BJ (cell line): ENCODE measurements at regions not wholly inside any gene's neighbourhood (a gene's known extent, or its start where the extent isn't known, plus 50 kb on each side); places are given as distances from the start of the nearest gene placed in this dataset.
A peak's percentile ranks its signal among the peaks of the same experiment; 100 is the strongest.

ENCODE experiments used
- CTCF ChIA-PET: fragments of 350-600 bp; formaldehyde crosslinking; extraction: SDS; loops from one replicate; lab custom pipeline; 2021; ENCODE audit warnings: antibody characterized with exemption, inconsistent platforms; lab: Yijun Ruan, JAX
- POLR2A ChIA-PET: fragments of 300-600 bp; sonication (Branson Sonifier 250); formaldehyde crosslinking; extraction: SDS; loops from one replicate; lab custom pipeline; 2021; ENCODE audit warnings: antibody characterized with exemption; lab: Charles Lee
- DNase-seq: peaks from one replicate; pipeline ENCODE4 v3.0.0-alpha.2; 2011; ENCODE audit warnings: low read depth
- H3K27me3 ChIP-seq: 2 replicates; pipeline ENCODE4 v1.6.0; 2011; ENCODE audit warnings: low read length; ENCODE audit not compliant: control insufficient read depth, insufficient read depth
- H3K36me3 ChIP-seq: 2 replicates; pipeline ENCODE4 v1.5.1; 2011; ENCODE audit warnings: low read length; ENCODE audit not compliant: control insufficient read depth, insufficient read depth
- H3K4me3 ChIP-seq: 2 replicates; pipeline ENCODE4 v1.5.1; 2011; ENCODE audit warnings: low read depth, mild to moderate bottlenecking, control low read depth, low read length
- CTCF ChIP-seq: IDR thresholded peaks from 2 replicates; pipeline ENCODE4 v1.5.1; 2011; ENCODE audit warnings: low read depth, mild to moderate bottlenecking, control low read depth, inconsistent platforms, low read length, moderate library complexity; ENCODE audit not compliant: insufficient read depth

- CTCF ChIA-PET, result no interaction called here
- DNase-seq, result no peak
- H3K36me3 ChIP-seq, result no peaks in the 10 kb centered on the region
- no peaks in the 10 kb centered on the region for H3K27me3 ChIP-seq
- POLR2A ChIA-PET, result no interaction called here
- no peak overlapping the region for H3K4me3 ChIP-seq
- TF ChIP-seq CTCF, result no peak
Measured at GRCh38 chr12:25833657-25834056, 124.8 kb upstream of the RASSF8 start.

- H3K27me3 ChIP-seq, result no peaks in the 10 kb centered on the region
- ChIA-PET CTCF (no interaction called here), POLR2A (no interaction called here)
- no peak for TF ChIP-seq CTCF
- no peaks in the 10 kb centered on the region for H3K36me3 ChIP-seq
- DNase-seq, result no peak
- H3K4me3 ChIP-seq, result no peak overlapping the region
Measured at GRCh38 chr12:25835385-25835784, 123.1 kb upstream of the RASSF8 start.

- Histone ChIP-seq H3K36me3 (no peaks in the 10 kb centered on the region), H3K27me3 (no peaks in the 10 kb centered on the region), H3K4me3 (no peak overlapping the region)
- POLR2A ChIA-PET, result no interaction called here
- DNase-seq, result no peak
- CTCF ChIA-PET, result interaction anchor here (0.8 kb wide), 1 partner anchor 60 kb away, joined by 3 read pairs; no protein-coding TSS in a partner anchor
- no peak for TF ChIP-seq CTCF
Measured at GRCh38 chr12:25838007-25838406, 120.5 kb upstream of the RASSF8 start.

GRCh38 chr12:25839470-25839869 is 119.0 kb upstream of the RASSF8 start:
- TF ChIP-seq CTCF, result no peak
- DNase-seq, result no peak
- ChIA-PET CTCF (no interaction called here), POLR2A (no interaction called here)
- H3K4me3 ChIP-seq, result no peak overlapping the region
- no peaks in the 10 kb centered on the region for H3K27me3 ChIP-seq
- no peaks in the 10 kb centered on the region for H3K36me3 ChIP-seq

GRCh38 chr12:25840678-25841465 is 117.6 kb upstream of the RASSF8 start:
- Histone ChIP-seq H3K36me3 (no peaks in the 10 kb centered on the region), H3K27me3 (no peaks in the 10 kb centered on the region), H3K4me3 (no peak overlapping the region)
- ChIA-PET POLR2A (no interaction called here), CTCF (interaction anchor here (0.6 to 0.7 kb wide), 3 partner anchors 12 to 128 kb away, joined by 3 to 4 read pairs (median 3); no protein-coding TSS in a partner anchor)
- DNase-seq, result peak; percentile 38
- no peak for TF ChIP-seq CTCF
